H1 (cell line): ENCODE measurements at regions not wholly inside any gene's neighbourhood (a gene's known extent, or its start where the extent isn't known, plus 50 kb on each side); places are given as distances from the start of the nearest gene placed in this dataset.

ENCODE experiments used
- ASH2L ChIP-seq: fragments of 200-600, 300-600 bp; sonication (generic); IDR thresholded peaks from one replicate; pipeline ENCODE4 v1.7.1; 2017; ENCODE audit warnings: low read length
- FOSL1 ChIP-seq: IDR thresholded peaks from 2 replicates; pipeline ENCODE4 v1.6.1; 2011; ENCODE audit warnings: mild to moderate bottlenecking, low read depth, low read length, moderate library complexity; ENCODE audit not compliant: insufficient read depth
- HDAC2 ChIP-seq, 2 experiments: fragments of 300-600 bp in 1 of 2; sonication (generic) in 1 of 2; IDR thresholded peaks; 2 replicates each; pipeline ENCODE4 v1.6.1; 2011 to 2012; ENCODE audit warnings: low read depth in 2 of 2, low read length in 2 of 2, mild to moderate bottlenecking in 2 of 2, moderate library complexity in 2 of 2, borderline replicate concordance in 1 of 2, inconsistent platforms in 1 of 2
- MAX ChIP-seq: IDR thresholded peaks from 2 replicates; pipeline ENCODE4 v1.6.1; 2012; ENCODE audit warnings: inconsistent platforms
- SP1 ChIP-seq: IDR thresholded peaks from 2 replicates; pipeline ENCODE4 v1.6.1; 2011; ENCODE audit warnings: low read depth, low read length
- TEAD4 ChIP-seq: IDR thresholded peaks from 2 replicates; pipeline ENCODE4 v1.6.1; 2012; ENCODE audit warnings: low read depth, low read length, inconsistent platforms, mixed read lengths

- TF ChIP-seq TEAD4 (no peak), ASH2L (no peak), FOSL1 (no peak), SP1 (no peak), MAX (no peak), HDAC2 (IDR thresholded peaks at IDR 0.05; ENCODE audit: borderline replicate concordance in 1 of 2, low read depth in 2 of 2, low read length in 2 of 2) (no peak)
Measured at GRCh38 chr3:190990898-190991297, 128.4 kb upstream of the GMNC start (continued).
